HepG2 (cell line): ENCODE measurements at regions not wholly inside any gene's neighbourhood (a gene's known extent, or its start where the extent isn't known, plus 50 kb on each side); places are given as distances from the start of the nearest gene placed in this dataset.

ENCODE experiments used
- ATAC-seq: fragments of 200-7000 bp; cut with Tn5 transposase; 3 replicates; pipeline ENCODE4 v1.9.1; 2020; ENCODE audit warnings: mild to moderate bottlenecking, moderate library complexity
- BruUV-seq: library from RNA; stranded (reverse); fragments of 400-500 nt; replicated peaks from 2 replicates; lab custom pipeline; 2021; lab: Mats Ljungman, UMichigan
- CTCF ChIA-PET: fragments of 300-600 bp; formaldehyde crosslinking; extraction: SDS; loops from one replicate; lab custom pipeline; 2021; ENCODE audit warnings: low total read pairs, inconsistent platforms, low intra/inter-chr PET ratio; lab: Yijun Ruan, JAX
- POLR2A ChIA-PET: fragments of 350-600 bp; sonication (Branson Sonifier 250); formaldehyde crosslinking; loops from one replicate; lab custom pipeline; 2020; ENCODE audit warnings: antibody characterized with exemption, inconsistent platforms; lab: Yijun Ruan, JAX
- DNase-seq: peaks from one replicate; pipeline ENCODE4 v3.0.0-alpha.2; 2015; ENCODE audit warnings: low spot score
- FAIRE-seq: peaks from 3 replicates; lab custom pipeline; 2011; peaks lifted over from hg19 to GRCh38; lab: Jason Lieb, UNC
- H2AFZ ChIP-seq: one replicate; pipeline ENCODE4 v1.6.1; 2011; ENCODE audit warnings: low read length, inconsistent platforms
- H3K27ac ChIP-seq: fragments of 300-600 bp; 3 replicates; pipeline ENCODE4 v1.8.0; 2011; ENCODE audit warnings: mixed run types, mild to moderate bottlenecking, mixed read lengths, low read length, inconsistent platforms; ENCODE audit not compliant: insufficient read depth; ENCODE audit errors: extremely low read length
- H3K27me3 ChIP-seq, 2 experiments: fragments of 200-600 bp in 1 of 2; 2 replicates in 1 of 2; 3 replicates in 1 of 2; pipeline versions ENCODE4 v1.6.0 to v1.8.0; 2011; ENCODE audit warnings: low read length in 2 of 2, mild to moderate bottlenecking in 2 of 2, moderate library complexity in 2 of 2, inconsistent platforms in 1 of 2; ENCODE audit not compliant: insufficient read depth in 2 of 2, control insufficient read depth in 1 of 2
- H3K36me3 ChIP-seq, 2 experiments: fragments of 200-600 bp in 1 of 2; replicated peaks in 1 of 2; 2 replicates in 1 of 2; 3 replicates in 1 of 2; pipeline versions ENCODE4 v1.5.1 to v1.8.0; 2011; ENCODE audit warnings: low read length in 2 of 2, inconsistent platforms in 1 of 2; ENCODE audit not compliant: insufficient read depth in 2 of 2, control insufficient read depth in 1 of 2
- H3K4me1 ChIP-seq: 2 replicates; pipeline ENCODE4 v1.5.1; 2012; ENCODE audit warnings: low read length, inconsistent platforms; ENCODE audit not compliant: insufficient read depth
- H3K4me2 ChIP-seq: 2 replicates; pipeline ENCODE4 v1.6.0; 2011; ENCODE audit warnings: low read depth, low read length, inconsistent platforms
- H3K4me3 ChIP-seq, 3 experiments: fragments of 200-600 bp in 1 of 3; sonication (generic), shearing (Covaris generic) in 1 of 3; replicated peaks in 1 of 3; 2 replicates each; pipeline ENCODE4 v1.5.1; 2011 to 2016; ENCODE audit warnings: low read length in 3 of 3, inconsistent platforms in 2 of 3, low read depth in 2 of 3, mild to moderate bottlenecking in 2 of 3, control low read depth in 1 of 3, mixed read lengths in 1 of 3; ENCODE audit not compliant: insufficient read depth in 1 of 3
- H3K79me2 ChIP-seq: one replicate; pipeline ENCODE4 v1.6.1; 2011; ENCODE audit warnings: low read length, inconsistent platforms; ENCODE audit not compliant: insufficient read depth
- H3K9ac ChIP-seq: 2 replicates; pipeline ENCODE4 v1.6.0; 2011; ENCODE audit warnings: mild to moderate bottlenecking, low read depth, low read length, inconsistent platforms; ENCODE audit not compliant: insufficient read depth
- H3K9me3 ChIP-seq: 2 replicates; pipeline ENCODE4 v1.5.1; 2012; ENCODE audit warnings: mild to moderate bottlenecking, low read length
- H4K20me1 ChIP-seq: 2 replicates; pipeline ENCODE4 v1.6.0; 2011; ENCODE audit warnings: inconsistent platforms, mild to moderate bottlenecking, low read length, moderate library complexity; ENCODE audit not compliant: insufficient read depth
- EZH2 ChIP-seq: conservative IDR thresholded peaks from 2 replicates; pipeline ENCODE4 v1.6.1; 2012; ENCODE audit warnings: mild to moderate bottlenecking, low read depth, low read length, moderate library complexity
- NCOA5 ChIP-seq: sonication (generic); formaldehyde crosslinking; IDR thresholded peaks from 2 replicates; pipeline ENCODE4 v1.4.0; 2020; ENCODE audit warnings: missing genetic modification reagents
- ZNF570 ChIP-seq: sonication (generic); formaldehyde crosslinking; IDR thresholded peaks from 2 replicates; pipeline ENCODE4 v1.4.0; 2020; ENCODE audit warnings: mild to moderate bottlenecking, missing genetic modification reagents, borderline replicate concordance
- ZZZ3 ChIP-seq: sonication (generic); formaldehyde crosslinking; IDR thresholded peaks from 2 replicates; pipeline ENCODE4 v1.4.0; 2020; ENCODE audit warnings: missing genetic modification reagents, mild to moderate bottlenecking, borderline replicate concordance
- WGBS: methylation state at CpG from one replicate; pipeline ENCODE4 v1.1.6; 2017; ENCODE audit warnings: low lambda C conversion rate; 5-methylcytosine and 5-hydroxymethylcytosine counted together
- in situ Hi-C: cut with HindIII; loops from 2 replicates; pipeline ENCODE4 v1.10.0; 2017; ENCODE audit warnings: low pct_unique_long_range_greater_than_20kb; ENCODE audit not compliant: extremely low pct_ligation_motif_present
- intact Hi-C: fragments of 100-400 bp; cut with micrococcal nuclease; formaldehyde crosslinking; loops from one replicate; pipeline ENCODE4 v1.10.0; 2022; ENCODE audit not compliant: unreplicated experiment
- TF ChIP-seq, protein P1 (sequence below): sonication (generic); formaldehyde crosslinking; IDR thresholded peaks from 2 replicates; pipeline ENCODE4 v1.5.0; 2020; ENCODE audit warnings: mild to moderate bottlenecking, missing genetic modification reagents, borderline replicate concordance

DNA sequence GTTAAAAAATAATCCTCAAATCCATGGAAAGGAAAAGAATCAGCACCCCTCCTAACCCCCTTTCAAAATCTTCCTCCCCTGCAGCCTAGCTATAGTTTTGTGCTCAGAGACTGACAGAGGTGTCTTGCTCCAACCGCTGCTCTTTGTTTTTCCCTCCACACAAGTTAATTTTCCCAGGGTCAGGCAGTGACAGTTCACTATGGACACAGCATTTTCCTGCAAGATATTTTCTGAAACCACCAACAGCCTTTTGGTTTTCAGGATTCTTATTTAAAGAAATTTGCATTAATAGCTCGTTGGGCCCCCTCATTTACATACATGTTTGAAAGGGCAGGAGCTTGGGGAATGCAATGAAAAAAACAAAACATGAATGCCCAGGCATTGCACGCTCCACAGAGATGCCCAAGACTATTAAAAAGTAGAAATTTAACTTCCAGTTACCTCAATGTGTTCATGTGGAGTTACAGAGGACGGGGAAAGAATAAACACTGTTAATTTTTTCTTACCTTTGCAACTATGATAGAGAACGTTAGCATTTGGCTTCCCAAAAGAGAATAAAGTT, 71.4 kb upstream of the CXCR4 start:
- no TSS peak for BruUV-seq
- Histone ChIP-seq H3K27ac (no peak overlapping the region), H3K4me3 (no peak overlapping the region), H3K9me3 (no peaks in the 10 kb centered on the region), H3K27me3 (no peaks in the 10 kb centered on the region), H4K20me1 (no peaks in the 10 kb centered on the region), H2AFZ (no peak overlapping the region), H3K4me1 (no peaks in the 10 kb centered on the region), H3K79me2 (no peaks in the 10 kb centered on the region), H3K36me3 (no peaks in the 10 kb centered on the region), H3K9ac (no peak overlapping the region), H3K4me2 (no peak overlapping the region)
- ATAC-seq = no peak
- intact Hi-C loops = no loop called here
- DNase-seq = no peak
- WGBS = under 1% methylated on average over 5 of the region's 5 CpGs
- FAIRE-seq = no peak
- POLR2A ChIA-PET = no interaction called here
- TF ChIP-seq EZH2 (no peak), ZNF570 (CRISPR knock-in tag) (no peak), NCOA5 (CRISPR knock-in tag) (no peak), ZZZ3 (CRISPR knock-in tag) (no peak)
- TF ChIP-seq, protein P1, sequence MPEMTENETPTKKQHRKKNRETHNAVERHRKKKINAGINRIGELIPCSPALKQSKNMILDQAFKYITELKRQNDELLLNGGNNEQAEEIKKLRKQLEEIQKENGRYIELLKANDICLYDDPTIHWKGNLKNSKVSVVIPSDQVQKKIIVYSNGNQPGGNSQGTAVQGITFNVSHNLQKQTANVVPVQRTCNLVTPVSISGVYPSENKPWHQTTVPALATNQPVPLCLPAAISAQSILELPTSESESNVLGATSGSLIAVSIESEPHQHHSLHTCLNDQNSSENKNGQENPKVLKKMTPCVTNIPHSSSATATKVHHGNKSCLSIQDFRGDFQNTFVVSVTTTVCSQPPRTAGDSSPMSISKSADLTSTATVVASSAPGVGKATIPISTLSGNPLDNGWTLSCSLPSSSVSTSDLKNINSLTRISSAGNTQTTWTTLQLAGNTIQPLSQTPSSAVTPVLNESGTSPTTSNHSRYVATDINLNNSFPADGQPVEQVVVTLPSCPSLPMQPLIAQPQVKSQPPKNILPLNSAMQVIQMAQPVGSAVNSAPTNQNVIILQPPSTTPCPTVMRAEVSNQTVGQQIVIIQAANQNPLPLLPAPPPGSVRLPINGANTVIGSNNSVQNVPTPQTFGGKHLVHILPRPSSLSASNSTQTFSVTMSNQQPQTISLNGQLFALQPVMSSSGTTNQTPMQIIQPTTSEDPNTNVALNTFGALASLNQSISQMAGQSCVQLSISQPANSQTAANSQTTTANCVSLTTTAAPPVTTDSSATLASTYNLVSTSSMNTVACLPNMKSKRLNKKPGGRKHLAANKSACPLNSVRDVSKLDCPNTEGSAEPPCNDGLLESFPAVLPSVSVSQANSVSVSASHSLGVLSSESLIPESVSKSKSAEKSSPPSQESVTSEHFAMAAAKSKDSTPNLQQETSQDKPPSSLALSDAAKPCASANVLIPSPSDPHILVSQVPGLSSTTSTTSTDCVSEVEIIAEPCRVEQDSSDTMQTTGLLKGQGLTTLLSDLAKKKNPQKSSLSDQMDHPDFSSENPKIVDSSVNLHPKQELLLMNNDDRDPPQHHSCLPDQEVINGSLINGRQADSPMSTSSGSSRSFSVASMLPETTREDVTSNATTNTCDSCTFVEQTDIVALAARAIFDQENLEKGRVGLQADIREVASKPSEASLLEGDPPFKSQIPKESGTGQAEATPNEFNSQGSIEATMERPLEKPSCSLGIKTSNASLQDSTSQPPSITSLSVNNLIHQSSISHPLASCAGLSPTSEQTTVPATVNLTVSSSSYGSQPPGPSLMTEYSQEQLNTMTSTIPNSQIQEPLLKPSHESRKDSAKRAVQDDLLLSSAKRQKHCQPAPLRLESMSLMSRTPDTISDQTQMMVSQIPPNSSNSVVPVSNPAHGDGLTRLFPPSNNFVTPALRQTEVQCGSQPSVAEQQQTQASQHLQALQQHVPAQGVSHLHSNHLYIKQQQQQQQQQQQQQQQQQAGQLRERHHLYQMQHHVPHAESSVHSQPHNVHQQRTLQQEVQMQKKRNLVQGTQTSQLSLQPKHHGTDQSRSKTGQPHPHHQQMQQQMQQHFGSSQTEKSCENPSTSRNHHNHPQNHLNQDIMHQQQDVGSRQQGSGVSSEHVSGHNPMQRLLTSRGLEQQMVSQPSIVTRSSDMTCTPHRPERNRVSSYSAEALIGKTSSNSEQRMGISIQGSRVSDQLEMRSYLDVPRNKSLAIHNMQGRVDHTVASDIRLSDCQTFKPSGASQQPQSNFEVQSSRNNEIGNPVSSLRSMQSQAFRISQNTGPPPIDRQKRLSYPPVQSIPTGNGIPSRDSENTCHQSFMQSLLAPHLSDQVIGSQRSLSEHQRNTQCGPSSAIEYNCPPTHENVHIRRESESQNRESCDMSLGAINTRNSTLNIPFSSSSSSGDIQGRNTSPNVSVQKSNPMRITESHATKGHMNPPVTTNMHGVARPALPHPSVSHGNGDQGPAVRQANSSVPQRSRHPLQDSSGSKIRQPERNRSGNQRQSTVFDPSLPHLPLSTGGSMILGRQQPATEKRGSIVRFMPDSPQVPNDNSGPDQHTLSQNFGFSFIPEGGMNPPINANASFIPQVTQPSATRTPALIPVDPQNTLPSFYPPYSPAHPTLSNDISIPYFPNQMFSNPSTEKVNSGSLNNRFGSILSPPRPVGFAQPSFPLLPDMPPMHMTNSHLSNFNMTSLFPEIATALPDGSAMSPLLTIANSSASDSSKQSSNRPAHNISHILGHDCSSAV (CRISPR knock-in tag) = no peak
- in situ Hi-C loops = no loop called here
- CTCF ChIA-PET = no interaction called here
